NCI-H510A (cell line): ENCODE measurements at regions not wholly inside any gene's neighbourhood (a gene's known extent, or its start where the extent isn't known, plus 50 kb on each side); places are given as distances from the start of the nearest gene placed in this dataset.

Experiments used
- DNase-seq: peaks from one replicate; lab custom pipeline; 2025; lab: John Stamatoyannopoulos, UW

DNA sequence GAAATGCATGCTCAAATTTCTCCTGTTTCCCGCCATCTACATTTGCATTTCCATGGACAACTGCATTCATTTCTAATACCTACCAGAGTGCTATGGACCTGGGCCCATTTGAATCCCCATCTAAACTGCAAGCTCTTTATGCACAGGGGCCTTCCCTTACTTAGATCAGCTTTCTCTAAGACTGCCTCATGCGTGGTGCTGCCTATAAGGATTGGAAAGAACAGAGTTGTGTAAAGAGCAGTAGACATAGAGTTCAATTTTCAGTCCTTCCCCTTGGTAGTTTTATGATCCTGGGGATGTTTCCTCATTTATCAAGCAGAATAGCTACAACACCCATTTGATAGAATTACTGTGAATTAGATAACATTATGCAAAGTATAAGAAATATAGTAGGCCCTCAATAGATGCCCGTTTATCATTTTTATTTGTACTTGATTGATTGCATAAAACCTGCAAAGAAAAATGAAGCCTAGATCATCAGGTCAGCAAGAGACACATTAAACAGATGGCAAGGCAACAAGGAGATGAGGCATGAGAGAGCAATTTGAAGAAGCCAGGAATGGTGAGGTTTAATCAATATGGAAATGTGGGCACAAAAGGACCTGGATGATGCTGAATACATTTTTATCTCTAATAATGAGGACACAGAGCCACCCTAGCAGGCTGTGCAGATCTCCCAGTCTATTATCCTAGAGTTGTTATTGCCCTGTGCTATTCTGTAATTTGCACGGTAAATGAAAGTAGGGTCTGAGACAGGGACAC, 359.7 kb downstream of the FAM181B start:
- no peak for DNase-seq

GRCh38 chr11:82365351-82365750, 368.3 kb downstream of the FAM181B start:
- DNase-seq = no peak

DNA sequence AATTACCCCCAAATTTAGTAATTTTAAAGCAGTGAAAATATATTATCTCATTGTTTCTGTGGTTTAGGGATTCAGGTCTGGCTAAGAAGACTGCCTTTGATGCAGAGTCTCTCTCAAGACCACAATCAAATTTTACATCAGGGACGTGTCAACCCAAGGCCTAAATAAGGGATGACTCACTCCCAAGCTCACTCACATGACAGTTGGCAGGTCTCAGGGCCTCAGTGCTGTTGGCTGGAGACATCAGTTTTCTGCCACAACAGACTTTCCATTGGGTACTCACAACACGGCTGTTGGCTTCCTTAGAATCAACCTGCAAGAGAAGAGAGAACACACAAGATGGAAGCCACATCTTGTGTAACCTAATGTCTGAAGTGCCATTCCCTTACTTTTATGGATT, 377.3 kb downstream of the FAM181B start:
- no peak for DNase-seq

GRCh38 chr11:82355313-82355823, 378.3 kb downstream of the FAM181B start:
- DNase-seq = no peak

DNA sequence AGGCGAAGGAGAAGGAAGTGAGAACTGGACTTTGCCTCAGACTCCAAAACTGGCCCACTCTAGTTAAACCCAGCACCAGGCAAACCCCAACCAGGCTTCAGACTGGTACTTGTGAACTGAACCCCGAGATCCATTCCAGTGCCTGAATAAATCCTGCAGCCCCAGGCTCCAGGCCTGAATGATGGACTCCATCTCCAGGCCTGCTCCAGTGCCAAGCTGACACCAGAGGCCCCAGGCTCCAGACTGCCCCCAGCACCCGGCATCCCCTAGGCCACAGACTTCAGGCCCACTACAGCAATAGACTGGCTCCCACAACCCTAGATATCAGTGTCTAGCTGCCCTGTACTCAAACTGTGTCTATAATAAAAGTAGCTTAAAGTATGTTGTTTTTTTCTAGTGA, 406.8 kb downstream of the FAM181B start:
- DNase-seq = no peak

DNA sequence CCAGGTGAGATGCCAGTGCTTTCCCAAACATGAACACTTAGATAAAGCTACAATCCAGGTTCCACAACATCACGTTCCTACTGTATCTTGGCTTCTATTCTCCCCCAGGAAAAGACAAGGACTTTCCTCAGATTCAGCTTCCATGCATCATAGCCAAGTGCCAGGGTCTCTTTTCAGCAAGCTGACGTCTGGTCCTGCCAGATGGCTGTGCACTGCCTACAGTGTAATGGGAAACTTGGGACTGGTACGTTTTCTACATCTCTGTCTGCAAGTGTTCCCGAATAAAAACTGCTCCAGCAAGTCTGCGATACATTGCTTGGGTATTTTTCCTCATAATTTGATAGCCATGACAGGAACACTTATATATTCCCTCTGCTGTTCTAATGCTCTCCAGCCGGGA, 412.5 kb downstream of the FAM181B start:
- no peak for DNase-seq

DNA sequence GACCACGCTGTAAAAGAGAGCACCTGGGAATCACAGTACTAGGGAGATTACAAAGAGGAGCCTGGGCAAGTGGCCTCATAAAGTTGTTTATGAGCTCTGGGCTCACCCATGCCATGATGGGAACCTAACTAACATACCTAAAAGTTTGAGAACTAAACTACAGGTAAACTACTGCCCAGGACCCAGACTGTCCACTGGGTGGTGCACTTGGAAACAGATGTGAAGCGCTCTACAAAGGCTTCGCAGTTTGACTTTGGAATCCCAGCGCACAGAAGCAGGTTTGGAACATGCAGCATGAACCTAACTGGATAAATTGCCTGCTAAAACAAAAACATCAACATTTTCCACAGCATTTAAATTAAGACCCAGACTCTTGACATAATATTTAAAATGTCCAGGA, 418.6 kb downstream of the FAM181B start:
- DNase-seq = no peak

DNA sequence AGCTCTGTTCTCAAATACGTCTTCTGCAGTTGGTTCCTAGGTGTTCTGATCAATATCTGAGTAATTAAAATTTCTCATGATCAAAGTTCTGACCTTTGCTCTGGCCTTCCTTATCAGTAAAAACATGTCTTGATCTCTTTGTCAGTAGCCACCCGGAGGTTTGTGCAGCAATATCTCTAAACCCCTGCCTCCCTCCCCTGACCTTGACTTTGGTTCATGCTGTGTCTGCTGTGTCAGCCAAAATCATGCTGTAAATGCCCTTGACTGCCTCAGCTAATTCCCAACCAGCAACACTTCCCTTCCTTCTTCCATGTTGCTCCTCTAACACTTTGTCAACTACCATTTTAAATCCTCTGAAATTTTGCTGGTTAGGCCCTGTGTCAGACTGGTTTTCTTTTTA, 424.7 kb downstream of the FAM181B start:
- DNase-seq = no peak

- DNase-seq = no peak
These were observed 428.5 kb downstream of the FAM181B start for GRCh38 chr11:82305123-82305522.

DNA sequence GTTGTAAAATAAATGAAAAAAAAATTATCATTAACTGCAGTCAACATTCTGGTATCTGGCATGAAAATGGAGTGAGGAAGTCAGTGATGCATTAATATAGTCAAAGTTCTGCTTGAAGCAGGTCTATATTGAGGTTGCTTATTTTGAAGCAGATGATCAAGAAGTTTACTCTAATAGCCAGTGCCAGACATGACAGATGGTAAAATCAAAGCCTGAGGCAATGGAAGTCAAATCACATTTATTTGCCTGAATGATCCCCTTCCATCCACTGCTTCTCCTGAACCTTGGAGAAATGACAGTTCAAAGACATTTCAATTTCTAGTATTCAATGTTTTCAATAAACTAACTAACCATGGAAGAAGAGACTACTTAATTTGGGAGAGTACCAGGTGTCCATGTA, 430.0 kb downstream of the FAM181B start:
- DNase-seq = no peak

- no peak for DNase-seq
These were observed 445.2 kb downstream of the FAM181B start for GRCh38 chr11:82288471-82288870.

- no peak for DNase-seq
These were observed 462.8 kb downstream of the FAM181B start for GRCh38 chr11:82270870-82271269.

- no peak for DNase-seq
These were observed 465.0 kb downstream of the FAM181B start for GRCh38 chr11:82268627-82269026.

- no peak for DNase-seq
These were observed 466.5 kb downstream of the FAM181B start for GRCh38 chr11:82267186-82267585.

DNA sequence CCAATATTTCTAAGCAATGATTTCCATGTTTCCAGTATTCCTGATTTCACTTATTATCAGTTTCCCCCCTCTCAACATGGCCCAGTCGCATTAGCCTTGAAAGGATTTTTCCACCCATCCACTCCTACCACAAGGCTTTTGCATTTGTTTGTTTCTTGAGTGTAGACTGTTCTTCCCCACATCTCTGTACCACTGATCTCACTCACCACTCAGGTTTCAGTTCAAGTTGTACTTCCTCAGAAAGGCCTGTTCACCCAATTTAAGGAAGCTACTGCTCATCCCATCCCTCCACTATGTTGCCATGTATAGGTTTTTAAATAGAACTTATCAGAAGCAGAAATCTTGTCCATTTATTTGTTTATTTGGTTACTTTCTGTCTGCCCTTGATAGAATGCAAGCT, 472.3 kb downstream of the FAM181B start:
- DNase-seq = no peak

- no peak for DNase-seq
These were observed 483.6 kb downstream of the FAM181B start for GRCh38 chr11:82250047-82250446.

DNA sequence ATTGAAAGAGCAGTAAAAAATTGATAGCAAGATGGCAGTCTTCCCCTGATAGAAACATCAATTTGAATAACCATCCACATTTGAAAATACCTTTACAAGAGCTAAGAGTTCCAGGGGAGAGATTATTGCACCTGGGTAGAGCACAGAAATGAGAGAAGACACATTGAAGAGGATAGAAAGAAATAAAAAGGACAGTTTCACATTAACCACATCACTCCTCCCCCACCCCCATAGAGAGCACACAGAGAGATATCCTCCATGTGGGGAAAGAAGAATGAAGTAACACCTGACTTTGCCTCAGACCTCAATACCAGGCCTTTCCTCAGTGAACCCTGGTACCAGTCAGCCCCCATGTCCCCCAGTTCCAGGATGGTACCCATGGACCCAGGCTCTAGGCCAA, 486.7 kb downstream of the FAM181B start:
- no peak for DNase-seq

DNA sequence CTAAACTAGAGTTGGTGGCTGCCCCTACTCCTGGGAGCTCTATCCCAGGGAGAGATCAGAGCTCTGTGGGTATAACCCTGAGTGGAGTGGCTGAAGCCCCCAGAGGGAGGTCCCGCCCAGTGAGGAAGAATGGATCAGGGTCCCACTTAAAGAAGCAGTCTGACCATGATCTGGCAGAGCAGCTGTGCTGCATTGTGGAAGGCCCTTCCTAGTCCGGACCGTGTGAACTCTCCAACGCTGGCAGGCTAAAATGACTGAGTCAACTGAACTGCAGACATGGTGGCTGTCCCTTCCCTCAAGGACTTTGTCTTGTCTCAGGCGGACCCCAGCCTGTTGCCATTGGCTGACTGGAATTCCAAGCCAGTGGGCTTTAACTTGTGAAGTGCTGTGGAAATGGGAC, 494.2 kb downstream of the FAM181B start:
- DNase-seq = no peak

DNA sequence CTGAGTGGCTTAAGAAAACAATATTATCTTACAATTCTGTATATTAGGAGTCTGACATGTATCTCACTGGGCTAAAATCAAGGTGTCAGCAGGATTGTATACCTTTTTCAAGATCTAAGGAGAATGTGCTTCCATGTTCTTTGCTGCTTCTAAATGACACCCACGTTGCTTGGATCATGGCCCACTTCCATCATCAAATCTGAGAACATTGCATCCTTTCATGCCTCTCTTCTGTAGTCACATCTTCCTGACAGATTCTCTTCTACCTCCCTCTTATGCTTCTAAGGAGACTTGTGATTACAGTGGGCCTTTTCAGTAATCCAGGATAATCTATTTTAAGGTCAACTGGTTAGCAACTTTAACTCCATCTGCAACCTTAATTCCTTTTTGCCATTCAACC, 499.4 kb downstream of the FAM181B start:
- DNase-seq = no peak

DNA sequence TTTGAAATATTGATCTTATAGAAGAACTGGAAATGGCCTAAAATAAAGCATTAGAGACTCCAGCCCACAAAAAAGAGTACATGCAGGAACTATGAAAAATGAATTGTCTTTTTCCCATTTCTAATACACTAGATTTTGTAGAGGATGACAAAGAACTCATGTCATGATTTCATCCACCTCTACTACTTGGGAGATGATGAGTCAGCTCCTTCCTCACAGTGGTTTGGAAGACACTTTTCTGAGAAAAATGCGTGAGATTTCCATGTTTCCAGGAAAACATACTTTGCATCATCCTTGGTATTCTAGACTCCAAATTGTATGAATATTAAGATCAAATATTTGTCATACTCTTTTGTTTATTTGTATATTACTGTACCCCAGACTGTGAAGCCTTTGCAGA, 500.5 kb downstream of the FAM181B start:
- DNase-seq = no peak

DNA sequence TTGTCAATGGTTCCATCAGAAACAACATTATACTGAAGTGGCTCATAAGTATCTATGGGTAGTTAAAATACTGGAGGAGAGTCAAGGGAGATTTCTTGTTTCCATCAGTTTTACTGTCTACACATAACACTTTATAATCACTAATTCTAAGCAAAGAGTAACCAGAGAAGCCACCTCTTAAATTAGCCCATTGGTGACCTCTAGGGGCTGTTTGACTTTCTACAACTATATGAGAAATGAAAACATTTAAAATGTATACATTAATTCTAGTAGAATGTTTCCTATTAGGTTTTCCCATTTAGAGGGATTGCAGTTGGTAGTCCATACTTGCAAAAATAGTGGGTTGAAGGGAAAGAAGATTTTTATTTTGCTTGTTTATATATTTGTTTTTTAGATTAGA, 504.3 kb downstream of the FAM181B start:
- DNase-seq = peak; percentile 4

DNA sequence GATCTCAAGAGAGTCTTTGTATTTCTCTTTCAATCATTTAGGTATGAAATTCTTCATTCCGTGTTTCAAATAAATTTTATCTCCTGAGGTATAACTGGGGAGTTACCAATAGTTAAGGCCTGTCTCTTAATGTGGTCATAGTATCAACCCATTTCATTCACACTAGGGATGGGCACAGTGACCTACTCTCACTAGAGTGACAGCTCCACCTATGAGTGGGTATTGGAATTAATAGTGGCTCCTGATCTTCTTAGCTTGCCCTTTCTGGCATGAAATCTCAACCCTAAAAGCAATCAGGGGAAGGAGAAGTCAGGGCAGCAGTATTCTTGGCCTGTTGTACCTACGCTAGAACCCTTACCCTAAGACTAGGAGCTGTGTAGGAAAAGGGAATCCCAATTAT, 507.7 kb downstream of the FAM181B start:
- DNase-seq = no peak

GRCh38 chr11:82225502-82225901, 508.2 kb downstream of the FAM181B start:
- no peak for DNase-seq

DNA sequence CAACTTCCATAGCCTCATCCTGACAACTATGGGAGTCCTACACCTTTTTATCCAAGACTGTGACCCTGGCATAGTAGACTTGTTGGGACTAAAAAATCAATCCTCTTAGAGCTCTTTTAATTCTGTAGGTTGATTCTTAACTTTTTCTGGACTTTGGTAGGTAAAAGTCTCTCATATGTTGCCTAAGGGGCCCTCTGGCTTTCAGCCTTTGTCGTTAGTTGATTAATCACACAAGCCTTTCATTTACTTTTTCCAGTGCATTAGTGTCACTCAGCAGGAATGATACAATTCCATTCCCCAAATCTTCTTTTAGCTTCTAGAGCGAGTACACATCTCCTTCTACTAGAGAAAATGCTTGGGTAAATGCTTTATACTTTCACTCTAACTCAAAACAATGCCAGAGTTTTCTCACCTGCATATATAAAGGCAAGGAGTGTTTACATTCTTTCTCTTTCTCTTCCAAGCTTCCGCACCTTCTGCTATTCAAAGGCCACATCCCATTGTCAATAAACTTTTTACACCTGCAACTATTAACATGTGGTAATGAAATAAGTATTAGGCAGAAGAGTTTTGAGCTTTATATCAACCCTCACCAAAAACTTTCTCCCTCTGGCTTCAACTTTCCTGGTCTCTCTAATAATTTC, 516.6 kb downstream of the FAM181B start:
- no peak for DNase-seq
